DMS 273 (cell line): ENCODE measurements at regions not wholly inside any gene's neighbourhood (a gene's known extent, or its start where the extent isn't known, plus 50 kb on each side); places are given as distances from the start of the nearest gene placed in this dataset.
"Not testable (repeated sequence)": the region's sequence is repeated elsewhere in the genome, so short reads cannot be mapped to it uniquely, and the experiment has no call there.

Source experiments
- DNase-seq: peaks from one replicate; lab custom pipeline; 2025; ENCODE audit not compliant: unreplicated experiment; lab: John Stamatoyannopoulos, UW

GRCh38 chr2:222760301-222760897 is 88.9 kb downstream of the MOGAT1 start:
- no peak for DNase-seq

DNA sequence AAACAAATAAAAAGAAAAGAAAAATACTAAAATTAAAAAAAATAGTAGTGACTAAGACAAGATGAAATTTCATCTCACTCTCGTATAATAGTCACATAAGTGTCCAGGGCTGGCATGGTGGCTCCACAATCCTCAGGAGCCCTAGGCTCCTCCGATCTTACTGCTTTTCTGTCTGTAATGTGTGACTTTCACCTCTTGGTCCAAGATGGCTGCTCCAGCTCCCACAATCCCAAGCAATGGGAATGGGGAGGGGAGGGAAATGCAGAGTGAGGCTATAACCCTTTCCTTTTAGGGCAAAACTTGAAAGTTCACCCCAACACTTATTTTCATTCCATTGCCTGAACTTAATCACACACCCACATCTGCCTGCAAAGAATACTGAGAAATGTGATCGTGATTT is 90.4 kb downstream of the MOGAT1 start:
- DNase-seq, result no peak

- no peak for DNase-seq
Observed at GRCh38 chr2:222762342-222762741, 90.9 kb downstream of the MOGAT1 start.

GRCh38 chr2:222765883-222766282 is 94.4 kb downstream of the MOGAT1 start:
- DNase-seq, result not testable (repeated sequence)

DNA sequence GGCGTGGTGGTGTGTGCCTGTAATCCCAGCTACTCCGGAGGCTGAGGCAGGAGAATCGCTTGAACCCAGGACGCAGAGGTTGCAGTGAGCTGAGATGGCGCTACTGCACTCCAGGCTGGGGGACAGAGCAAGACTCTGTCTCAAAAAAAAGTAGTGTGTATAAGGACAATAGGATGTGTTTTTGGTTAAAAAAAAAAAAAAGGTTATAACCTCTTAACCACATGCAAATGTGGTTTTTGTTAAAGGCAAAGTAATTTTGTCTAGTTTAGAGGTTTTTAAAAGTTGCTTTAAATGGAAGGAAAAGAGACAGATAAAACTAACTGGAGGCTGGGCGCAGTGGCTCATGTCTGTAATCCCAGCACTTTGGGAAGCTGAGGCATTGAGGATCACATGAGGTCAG is 92.8 kb upstream of the ACSL3 start:
- DNase-seq, result not testable (repeated sequence)

DNA sequence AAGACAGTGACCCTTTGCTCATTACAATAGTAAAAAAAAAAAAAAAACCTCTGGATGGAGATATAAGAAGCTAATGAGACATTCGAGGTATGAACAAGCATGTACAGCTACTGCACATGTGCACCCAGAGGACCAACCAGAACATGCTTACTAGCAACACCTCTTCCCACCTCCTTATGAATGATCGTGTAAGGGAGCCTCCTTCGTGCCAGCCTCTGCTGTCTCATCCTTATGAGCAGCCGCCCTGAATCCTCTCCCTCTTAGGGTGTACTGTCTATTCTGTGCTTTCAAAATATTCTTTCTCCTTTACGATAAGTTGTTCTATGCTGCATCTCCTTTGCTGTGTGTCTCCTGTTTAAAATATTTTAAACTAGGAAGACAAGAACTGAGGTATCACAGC is 91.4 kb upstream of the ACSL3 start:
- DNase-seq, result no peak

GRCh38 chr2:222769941-222770340 is 90.9 kb upstream of the ACSL3 start:
- DNase-seq, result no peak

- no peak for DNase-seq
Observed at GRCh38 chr2:222771832-222772231, 89.0 kb upstream of the ACSL3 start.

DNA sequence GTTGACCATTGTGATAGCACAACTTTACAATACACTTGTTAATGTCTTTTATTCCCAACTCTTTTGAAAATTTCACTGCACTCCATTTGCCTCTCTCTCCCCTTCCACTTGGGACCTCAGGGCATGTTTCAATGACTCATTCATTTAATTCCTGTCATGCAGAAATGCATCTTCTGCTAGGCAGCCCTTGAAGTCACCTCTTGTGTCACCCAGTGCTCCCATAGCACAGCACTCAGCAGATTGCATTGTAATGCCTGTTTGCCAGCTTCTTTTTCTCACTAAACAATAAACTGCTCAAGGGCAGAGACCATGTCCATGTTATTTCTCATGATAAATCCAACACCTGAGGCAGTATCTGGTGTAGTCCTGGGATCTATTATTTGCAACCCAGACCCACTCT is 85.9 kb upstream of the ACSL3 start:
- DNase-seq, result no peak

- no peak for DNase-seq
Observed at GRCh38 chr2:222776792-222777191, 84.0 kb upstream of the ACSL3 start.

DNA sequence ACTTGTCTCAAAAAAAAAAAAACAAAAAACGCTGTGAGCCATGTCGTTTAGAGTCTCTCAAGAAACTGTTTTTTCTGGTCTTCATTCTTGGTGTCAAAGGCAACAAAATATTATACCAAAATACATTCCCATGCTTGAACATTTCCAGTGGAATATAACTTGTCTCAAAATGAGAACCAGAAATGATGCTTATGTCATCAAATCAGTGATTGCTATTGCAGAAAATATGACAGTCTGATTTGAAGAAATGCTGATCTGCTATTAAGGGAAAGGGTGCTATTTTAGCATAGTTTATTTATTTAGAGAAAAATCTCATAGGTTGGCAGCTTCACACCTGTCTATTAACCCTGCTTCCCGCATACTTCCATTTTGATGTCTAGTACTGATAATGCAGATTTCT is 82.4 kb upstream of the ACSL3 start:
- no peak for DNase-seq

- DNase-seq, result no peak
Observed at GRCh38 chr2:222779145-222779832, 81.5 kb upstream of the ACSL3 start.

GRCh38 chr2:222780051-222780450 is 80.8 kb upstream of the ACSL3 start:
- no peak for DNase-seq

- no peak for DNase-seq
Observed at GRCh38 chr2:222782201-222782730, 78.6 kb upstream of the ACSL3 start.

- DNase-seq, result no peak
Observed at GRCh38 chr2:222783592-222783991, 77.2 kb upstream of the ACSL3 start.

DNA sequence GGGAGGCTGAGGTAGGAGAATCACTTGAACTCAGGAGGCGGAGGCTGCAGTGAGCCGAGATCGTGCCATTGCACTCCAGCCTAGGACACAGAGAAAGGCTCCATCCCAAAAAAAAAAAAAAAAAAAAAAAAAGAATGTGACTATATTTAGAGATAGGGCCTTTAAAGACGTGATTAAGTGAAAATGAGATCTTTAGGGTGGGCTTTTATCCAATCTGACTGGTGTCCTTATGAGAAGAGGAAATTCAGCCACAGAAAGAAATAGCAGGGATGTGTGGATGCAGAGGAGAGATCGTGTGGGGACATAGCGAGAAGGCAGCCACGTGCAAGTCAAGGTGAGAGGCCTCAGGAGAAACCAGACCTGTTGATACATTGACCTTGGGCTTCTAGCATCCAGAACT is 69.9 kb upstream of the ACSL3 start:
- DNase-seq, result no peak

DNA sequence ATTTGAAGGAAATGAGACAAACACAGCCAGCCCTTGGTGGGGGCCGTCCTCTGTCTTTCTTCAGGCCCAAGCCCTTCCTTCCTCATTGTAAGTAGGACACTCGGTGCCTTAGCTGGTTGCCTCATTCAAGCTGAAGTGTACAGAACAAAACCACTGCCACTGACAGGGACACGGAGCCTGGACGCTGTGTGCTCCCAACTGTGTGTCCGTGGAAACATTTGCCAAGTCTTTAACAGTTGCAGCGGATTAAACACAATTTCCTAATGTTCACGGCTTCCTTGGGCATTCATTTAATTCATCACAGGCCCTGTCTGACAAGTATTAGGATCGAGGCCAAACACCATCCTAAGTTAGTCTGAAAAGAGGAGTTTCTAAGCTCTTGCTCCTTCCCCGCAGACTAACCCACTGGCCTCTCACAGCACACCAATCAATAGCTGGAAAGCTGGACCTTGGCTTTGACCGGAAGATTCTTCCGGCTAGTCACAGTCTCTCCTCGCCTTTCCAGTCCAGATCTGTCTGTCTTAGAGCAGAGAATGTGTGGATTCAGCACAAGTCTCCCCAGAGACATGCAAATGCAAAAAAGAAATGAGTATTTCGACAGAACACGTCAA is 68.7 kb upstream of the ACSL3 start:
- DNase-seq, result no peak

DNA sequence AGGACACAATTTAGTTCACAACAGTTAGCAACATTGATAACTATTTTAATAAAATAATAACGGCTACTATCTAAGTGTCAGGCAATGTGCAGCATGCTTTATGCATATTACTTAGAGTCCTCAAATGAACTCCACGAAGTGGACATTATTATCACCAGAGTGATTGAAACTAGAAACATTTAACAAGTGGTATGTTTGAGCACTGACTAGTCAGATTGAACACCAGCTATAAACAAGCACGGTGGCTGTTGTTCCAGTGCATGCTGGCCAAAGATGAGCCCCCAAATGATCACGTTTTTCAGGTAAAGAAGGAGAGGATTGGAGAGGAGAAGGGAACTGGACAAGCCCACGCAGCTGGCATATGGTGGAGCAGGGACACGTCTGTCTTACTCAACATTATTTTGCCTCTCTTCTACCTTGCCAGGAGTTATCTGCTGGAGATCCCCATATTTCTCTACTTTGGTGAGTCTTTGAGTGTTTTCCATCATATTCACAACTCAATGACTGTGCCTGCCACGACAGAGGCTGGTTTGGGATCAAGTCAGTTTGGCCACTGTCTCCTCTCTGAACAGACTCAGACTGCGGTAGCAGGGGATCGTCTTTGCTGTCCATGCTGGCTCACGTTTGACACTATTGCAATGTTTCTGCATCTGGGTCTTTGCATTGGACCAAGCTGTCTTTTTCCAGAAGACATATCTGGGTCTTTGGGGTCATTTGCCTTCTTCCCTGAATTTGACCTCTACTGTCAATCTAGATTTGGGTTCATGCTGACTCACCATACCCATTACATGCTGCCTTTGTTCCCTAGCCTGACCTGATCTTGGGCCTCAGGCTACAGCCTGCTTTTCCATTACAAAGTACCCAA is 66.0 kb upstream of the ACSL3 start:
- no peak for DNase-seq

GRCh38 chr2:222795450-222796357 is 65.1 kb upstream of the ACSL3 start:
- DNase-seq, result no peak

DNA sequence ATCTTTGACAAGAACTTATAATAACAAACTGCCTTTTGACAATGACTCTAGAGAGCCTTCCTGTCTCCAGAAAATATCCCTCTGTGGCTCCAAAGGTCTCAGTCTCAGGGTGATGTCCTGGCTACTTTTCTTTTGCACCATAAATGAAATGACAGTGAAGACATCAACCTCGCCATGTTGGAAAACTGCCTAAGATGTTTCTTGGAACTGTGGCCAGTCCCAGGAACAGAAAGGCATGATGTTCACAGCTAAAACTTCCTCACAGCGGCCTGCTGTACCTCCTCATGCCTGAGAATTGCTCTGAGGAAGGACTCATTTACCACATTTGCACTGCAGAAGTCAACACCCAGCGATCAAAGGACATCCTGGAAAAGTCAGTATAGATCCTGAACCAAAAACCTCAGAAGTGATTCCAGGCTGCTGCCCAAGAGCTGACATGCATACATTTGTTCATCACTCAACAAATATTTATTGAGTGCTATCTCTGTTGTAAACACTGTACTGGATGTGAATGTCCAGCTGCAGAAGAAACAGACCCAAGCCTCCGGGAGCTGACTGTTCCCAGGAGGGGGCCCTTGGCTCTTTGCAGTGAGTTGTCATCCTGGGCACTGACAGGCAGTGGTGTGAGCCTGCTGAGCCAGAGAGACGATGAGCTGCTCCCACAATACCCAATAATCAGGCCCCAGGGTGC is 64.3 kb upstream of the ACSL3 start:
- no peak for DNase-seq
